ENCODE measurements at regions not wholly inside any gene's neighbourhood (a gene's known extent, or its start where the extent isn't known, plus 50 kb on each side); places are given as distances from the start of the nearest gene placed in this dataset.

DNA sequence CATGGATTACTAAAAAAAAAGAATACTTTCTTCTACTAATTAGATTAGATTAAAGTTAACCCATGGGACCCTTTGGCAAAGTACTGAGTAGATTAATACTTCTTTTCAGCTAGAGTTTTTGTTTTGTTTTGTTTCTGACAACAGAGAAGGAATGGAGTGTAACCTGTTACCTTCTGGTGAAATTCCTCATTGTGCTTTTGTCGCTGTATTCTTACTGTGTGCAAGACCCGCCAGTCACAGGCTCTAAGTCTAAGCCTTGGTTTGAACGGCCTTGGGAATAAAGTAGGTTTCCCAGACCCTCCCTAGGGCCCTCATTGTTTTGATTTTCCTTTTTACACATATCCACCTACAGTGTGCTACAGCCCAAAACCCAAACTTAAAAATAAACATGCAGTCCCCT lies 171.1 kb upstream of the IL12A start:
- DNase-seq (ENCODE audit: insufficient read length) = no peak
- TF ChIP-seq POLR2A (IDR thresholded peaks at IDR 0.05; ENCODE audit: low read depth, low read length) (no peak), TAF1 (IDR thresholded peaks at IDR 0.05; ENCODE audit: borderline replicate concordance, low read depth, low read length) (no peak), POLR2AphosphoS5 (IDR thresholded peaks at IDR 0.05; ENCODE audit: low read depth, low read length) (no peak)
- FAIRE-seq = no peak

DNA sequence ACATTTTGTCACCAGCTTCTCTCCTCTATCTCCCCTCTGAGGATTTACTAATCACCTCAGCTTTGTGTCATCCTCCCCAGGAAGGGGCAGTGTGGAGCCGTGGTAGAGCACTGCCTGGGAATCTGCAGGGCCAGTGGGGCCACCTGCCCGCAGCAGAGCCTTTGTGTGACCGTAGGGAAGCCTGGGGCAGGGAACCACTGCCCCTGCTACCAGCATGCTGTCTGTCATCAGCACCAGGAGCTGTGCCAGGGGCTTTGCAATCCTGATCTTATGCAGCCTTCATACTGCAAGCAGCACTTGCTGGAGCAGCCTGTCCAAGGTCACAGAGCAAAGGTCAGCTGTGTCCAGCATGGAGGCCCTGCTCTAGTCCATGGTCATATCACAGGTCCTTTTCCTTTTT lies 170.2 kb upstream of the IL12A start:
- FAIRE-seq = no peak

DNA sequence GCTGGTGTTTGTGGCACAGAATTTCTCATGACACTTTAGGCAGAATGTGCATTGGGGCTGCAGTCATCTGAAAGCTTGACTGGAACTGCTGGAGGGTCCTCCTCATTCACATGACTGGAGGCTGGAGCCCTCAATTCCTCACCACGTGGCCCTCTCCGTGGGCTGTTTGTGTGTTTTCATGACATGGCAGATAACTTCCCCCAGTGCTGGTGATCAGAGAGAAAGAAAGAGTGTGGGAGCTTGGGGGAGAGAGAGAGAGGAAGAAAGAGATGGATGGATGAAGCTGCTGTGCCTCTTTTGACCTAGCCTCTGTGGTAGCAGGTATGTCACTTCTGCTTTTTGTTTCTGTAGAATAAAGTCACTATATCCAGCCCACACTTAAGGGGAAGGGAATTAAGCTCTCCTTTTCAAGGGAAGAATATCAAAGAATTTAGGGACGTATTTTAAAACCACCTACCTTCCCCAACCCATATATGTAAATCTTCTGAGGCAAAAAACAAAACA lies 169.6 kb upstream of the IL12A start:
- DNase-seq (ENCODE audit: insufficient read length) (no peak), FAIRE-seq (peak; percentile 46)
- TF ChIP-seq POLR2AphosphoS5 (IDR thresholded peaks at IDR 0.05; ENCODE audit: low read depth, low read length) = no peak
- no peak for TF ChIP-seq TAF1 (IDR thresholded peaks at IDR 0.05; ENCODE audit: borderline replicate concordance, low read depth, low read length)
- TF ChIP-seq POLR2A (IDR thresholded peaks at IDR 0.05; ENCODE audit: low read depth, low read length) = no peak

More for the DNA sequence above, 170.2 kb upstream of the IL12A start:
- DNase-seq (ENCODE audit: insufficient read length) = no peak
- TF ChIP-seq TAF1 (IDR thresholded peaks at IDR 0.05; ENCODE audit: borderline replicate concordance, low read depth, low read length) = no peak

DNA sequence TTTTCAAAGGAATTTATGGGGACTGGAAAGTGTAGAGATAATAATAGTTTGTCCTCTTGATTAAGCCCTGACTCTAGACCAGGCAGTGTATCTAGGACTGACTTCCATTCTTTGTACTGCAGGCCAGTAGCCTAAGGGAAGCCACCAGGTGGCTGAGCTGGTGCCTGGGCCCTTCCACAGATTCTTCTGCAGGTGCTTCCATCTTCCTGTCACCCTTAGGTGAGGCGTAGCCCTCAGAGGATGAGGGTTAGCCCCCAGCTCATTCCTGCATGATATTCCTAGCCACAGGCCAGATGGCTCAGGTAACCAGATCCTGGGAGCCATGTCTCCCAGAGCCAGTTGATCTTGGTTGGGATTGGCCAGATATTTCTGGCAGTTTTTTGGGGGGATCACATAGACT lies 169.0 kb upstream of the IL12A start:
- TF ChIP-seq POLR2A (IDR thresholded peaks at IDR 0.05; ENCODE audit: low read depth, low read length) (no peak), TAF1 (IDR thresholded peaks at IDR 0.05; ENCODE audit: borderline replicate concordance, low read depth, low read length) (no peak), POLR2AphosphoS5 (IDR thresholded peaks at IDR 0.05; ENCODE audit: low read depth, low read length) (no peak)
- FAIRE-seq = no peak

DNA sequence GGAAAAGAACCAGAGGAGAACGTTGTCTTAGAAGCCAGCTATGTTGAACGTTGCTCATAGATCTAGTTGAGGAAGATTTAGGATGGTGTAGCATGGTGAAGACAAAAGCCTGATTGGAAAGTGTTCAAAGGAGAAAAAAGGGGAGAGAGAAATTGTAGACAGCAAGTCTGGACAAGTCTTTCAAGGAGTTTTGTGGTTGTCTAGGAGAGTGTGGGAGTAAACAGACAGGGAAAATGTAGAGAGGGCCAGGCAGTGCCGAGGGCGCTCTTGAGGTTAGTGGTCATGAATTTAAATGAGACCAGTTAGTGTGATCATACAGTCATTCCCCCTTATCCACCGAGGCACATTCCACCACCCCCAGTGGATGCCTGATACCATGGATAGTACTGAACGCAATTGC lies 167.5 kb upstream of the IL12A start:
- no peak for DNase-seq (ENCODE audit: insufficient read length)

More for the DNA sequence above, 169.0 kb upstream of the IL12A start:
- no peak for DNase-seq (ENCODE audit: insufficient read length)

DNA sequence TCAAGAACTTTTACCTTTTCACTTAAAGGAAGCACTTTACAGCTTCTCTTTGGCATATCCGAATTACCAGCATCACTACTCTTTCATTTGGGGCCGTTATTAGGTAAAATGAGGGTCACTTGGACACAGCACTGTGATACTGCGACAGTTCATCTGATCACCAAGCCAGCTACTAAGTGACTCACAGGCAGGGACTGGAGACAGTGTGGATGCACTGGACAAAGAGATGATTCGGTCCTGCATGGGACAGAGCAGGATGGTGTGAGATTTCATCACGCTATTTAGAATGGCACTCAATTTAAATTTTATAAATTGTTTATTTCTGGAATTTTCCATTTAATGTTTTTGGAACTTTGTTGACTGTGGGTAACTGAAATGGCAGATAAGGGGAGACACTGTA lies 166.9 kb upstream of the IL12A start:
- TF ChIP-seq POLR2AphosphoS5 (IDR thresholded peaks at IDR 0.05; ENCODE audit: low read depth, low read length) = no peak
- no peak for TF ChIP-seq POLR2A (IDR thresholded peaks at IDR 0.05; ENCODE audit: low read depth, low read length)
- no peak for TF ChIP-seq TAF1 (IDR thresholded peaks at IDR 0.05; ENCODE audit: borderline replicate concordance, low read depth, low read length)
- no peak for FAIRE-seq
- DNase-seq (ENCODE audit: insufficient read length) = no peak

More for the DNA sequence above, 167.5 kb upstream of the IL12A start:
- TF ChIP-seq TAF1 (IDR thresholded peaks at IDR 0.05; ENCODE audit: borderline replicate concordance, low read depth, low read length) (no peak), POLR2A (IDR thresholded peaks at IDR 0.05; ENCODE audit: low read depth, low read length) (no peak), POLR2AphosphoS5 (IDR thresholded peaks at IDR 0.05; ENCODE audit: low read depth, low read length) (no peak)
- FAIRE-seq = no peak

DNA sequence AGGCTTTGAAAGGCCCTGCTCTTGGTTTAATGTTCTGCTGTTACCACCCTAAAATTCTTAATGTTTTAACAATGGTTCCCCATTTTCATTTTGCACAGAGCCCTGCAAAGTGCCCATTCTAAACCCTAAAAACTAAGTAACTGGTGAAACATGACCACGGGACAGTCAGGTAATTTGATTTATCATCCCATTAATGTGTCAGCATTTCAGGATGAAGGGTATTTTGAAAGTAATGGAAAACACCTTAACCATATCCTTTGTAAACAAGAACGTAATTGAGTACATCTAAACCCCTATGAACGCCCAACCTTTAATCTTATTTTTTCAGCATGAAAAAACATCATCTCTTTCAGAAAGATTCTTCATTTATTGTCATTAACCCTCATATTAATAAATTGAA lies 164.9 kb upstream of the IL12A start:
- TF ChIP-seq POLR2A (IDR thresholded peaks at IDR 0.05; ENCODE audit: low read depth, low read length) (no peak), TAF1 (IDR thresholded peaks at IDR 0.05; ENCODE audit: borderline replicate concordance, low read depth, low read length) (no peak), POLR2AphosphoS5 (IDR thresholded peaks at IDR 0.05; ENCODE audit: low read depth, low read length) (no peak)
- DNase-seq (ENCODE audit: insufficient read length) (no peak), FAIRE-seq (no peak)

DNA sequence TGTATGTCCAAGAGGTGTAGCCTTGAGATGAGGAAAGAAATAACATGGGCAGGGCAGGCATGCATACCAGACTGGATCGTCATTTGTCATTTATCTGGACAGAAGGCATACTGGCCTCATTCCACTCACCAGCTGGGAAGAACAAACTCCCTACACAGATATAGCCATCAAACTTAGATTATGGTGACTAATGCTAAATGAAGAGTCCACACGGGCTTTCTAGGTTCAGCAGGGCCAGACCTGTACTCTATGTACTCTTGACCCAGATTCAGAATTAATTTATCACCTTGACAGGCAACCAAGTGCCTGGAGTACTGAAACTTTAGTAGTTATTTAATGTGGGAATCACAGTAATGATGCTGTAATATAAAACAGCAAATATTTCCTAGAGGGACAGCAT lies 164.3 kb upstream of the IL12A start:
- no peak for DNase-seq (ENCODE audit: insufficient read length)
- TF ChIP-seq POLR2A (IDR thresholded peaks at IDR 0.05; ENCODE audit: low read depth, low read length) (no peak), TAF1 (IDR thresholded peaks at IDR 0.05; ENCODE audit: borderline replicate concordance, low read depth, low read length) (no peak), POLR2AphosphoS5 (IDR thresholded peaks at IDR 0.05; ENCODE audit: low read depth, low read length) (no peak)
- no peak for FAIRE-seq

DNA sequence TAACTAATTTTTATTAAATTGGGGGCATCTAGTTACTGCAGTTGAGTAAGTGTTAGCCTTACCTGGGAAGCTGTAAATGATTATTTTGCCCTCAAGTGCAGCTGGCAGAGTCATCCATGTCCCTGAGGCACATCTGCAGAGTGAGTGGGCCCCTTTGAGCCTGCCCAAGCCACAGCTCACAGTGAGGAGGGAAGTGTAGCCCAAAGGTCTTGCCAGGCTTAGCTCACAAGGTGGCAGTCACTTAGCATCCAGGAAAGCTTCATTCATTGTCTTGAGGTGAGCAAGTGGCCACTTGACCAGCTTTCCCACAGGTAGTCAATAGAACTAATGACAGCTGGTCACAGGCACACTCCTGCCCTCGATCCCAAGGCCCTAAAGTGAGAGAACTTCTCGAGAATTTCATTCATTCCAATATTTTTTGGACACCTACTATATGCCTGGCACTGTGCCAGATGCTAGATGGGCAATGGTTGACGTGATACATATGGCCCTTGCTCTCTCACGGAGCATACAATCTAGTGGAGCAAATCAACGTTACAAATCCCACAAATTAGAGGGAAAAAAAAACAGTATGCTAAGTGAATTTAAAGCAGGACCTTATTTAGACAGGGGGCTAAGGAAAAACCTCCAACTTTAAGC lies 163.3 kb upstream of the IL12A start:
- FAIRE-seq = no peak
- DNase-seq (ENCODE audit: insufficient read length) = no peak
- TF ChIP-seq TAF1 (IDR thresholded peaks at IDR 0.05; ENCODE audit: borderline replicate concordance, low read depth, low read length) = no peak
- TF ChIP-seq POLR2A (IDR thresholded peaks at IDR 0.05; ENCODE audit: low read depth, low read length) = no peak
- no peak for TF ChIP-seq POLR2AphosphoS5 (IDR thresholded peaks at IDR 0.05; ENCODE audit: low read depth, low read length)

DNA sequence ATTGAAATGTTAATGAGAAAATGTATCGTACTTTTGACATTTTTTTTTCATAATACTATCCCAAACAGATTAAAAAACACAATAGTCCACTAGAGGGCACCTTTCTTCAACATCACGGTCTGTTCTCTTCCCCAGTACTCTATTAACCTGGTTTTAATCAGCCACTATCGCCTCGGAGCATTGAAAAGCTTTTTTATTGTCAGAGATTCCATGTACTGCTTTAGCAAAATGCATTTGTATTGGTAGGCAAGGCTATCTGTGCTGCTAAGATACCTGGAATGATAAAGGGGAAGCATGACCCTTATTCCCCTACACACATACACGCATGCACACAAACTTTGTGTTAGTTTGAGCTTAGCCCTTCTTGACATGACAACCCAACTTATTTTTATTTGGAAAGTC lies 160.1 kb upstream of the IL12A start:
- TF ChIP-seq POLR2AphosphoS5 (IDR thresholded peaks at IDR 0.05; ENCODE audit: low read depth, low read length) = no peak
- no peak for DNase-seq (ENCODE audit: insufficient read length)
- no peak for FAIRE-seq

DNA sequence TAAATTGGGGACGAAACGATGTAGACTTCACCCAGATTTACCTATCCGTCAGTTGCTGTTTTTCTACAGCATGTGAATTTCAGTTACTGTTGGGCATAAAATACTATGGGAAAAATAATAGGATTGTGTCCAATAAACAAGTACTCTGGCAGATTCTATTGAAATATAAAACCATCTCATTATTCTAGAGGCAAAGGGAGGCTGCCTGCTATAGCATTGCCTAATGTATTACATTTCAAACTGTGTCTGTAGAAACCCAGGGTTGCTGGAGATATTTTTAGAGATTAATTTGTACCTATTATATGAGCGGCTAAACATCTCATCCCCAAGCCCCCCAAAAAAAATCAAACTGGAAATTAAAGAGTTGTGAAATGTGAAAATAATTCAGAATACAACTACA lies 159.6 kb upstream of the IL12A start:
- DNase-seq (ENCODE audit: insufficient read length) (no peak), FAIRE-seq (no peak)
- TF ChIP-seq POLR2AphosphoS5 (IDR thresholded peaks at IDR 0.05; ENCODE audit: low read depth, low read length) (no peak), POLR2A (IDR thresholded peaks at IDR 0.05; ENCODE audit: low read depth, low read length) (no peak), TAF1 (IDR thresholded peaks at IDR 0.05; ENCODE audit: borderline replicate concordance, low read depth, low read length) (no peak)

DNA sequence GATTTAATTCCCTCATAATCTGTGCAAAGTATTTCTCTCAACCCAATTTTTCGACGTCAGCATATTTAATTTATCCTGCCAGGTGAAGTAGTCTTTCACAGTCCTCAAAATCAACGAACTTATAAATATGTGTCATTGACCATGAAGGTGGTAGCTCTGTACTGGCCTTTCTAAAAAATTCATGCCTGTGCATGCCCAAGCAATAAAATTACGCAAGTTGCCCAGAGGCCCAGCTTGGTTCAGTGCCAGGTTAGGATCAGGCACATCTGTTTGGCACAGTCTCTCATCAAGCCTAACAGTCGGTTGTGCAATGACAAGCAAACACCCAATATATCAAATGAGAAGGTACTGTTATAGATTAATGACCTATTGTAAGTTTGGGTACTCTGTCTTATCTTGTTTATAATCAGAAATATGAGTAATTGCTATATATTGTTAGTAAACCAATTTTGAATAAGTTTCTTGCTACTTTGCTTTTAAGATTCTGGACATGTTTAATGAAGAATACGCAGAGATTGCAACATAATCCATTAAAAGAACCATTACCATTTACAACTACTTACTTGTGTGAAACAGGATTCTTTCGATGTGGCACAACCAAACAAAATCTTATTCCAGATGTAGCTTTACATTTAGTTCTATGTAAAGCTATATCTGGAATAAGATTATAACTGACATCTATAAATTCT lies 159.0 kb upstream of the IL12A start:
- no peak for DNase-seq (ENCODE audit: insufficient read length)
- FAIRE-seq = peak; percentile 74
- no peak for TF ChIP-seq POLR2A (IDR thresholded peaks at IDR 0.05; ENCODE audit: low read depth, low read length)
- no peak for TF ChIP-seq TAF1 (IDR thresholded peaks at IDR 0.05; ENCODE audit: borderline replicate concordance, low read depth, low read length)
- TF ChIP-seq POLR2AphosphoS5 (IDR thresholded peaks at IDR 0.05; ENCODE audit: low read depth, low read length) = no peak

Data from GM12892 (cell line).